ENCODE measurements at regions not wholly inside any gene's neighbourhood (a gene's known extent, or its start where the extent isn't known, plus 50 kb on each side); places are given as distances from the start of the nearest gene placed in this dataset.
"Not testable (repeated sequence)": the region's sequence is repeated elsewhere in the genome, so short reads cannot be mapped to it uniquely, and the experiment has no call there.

DNA sequence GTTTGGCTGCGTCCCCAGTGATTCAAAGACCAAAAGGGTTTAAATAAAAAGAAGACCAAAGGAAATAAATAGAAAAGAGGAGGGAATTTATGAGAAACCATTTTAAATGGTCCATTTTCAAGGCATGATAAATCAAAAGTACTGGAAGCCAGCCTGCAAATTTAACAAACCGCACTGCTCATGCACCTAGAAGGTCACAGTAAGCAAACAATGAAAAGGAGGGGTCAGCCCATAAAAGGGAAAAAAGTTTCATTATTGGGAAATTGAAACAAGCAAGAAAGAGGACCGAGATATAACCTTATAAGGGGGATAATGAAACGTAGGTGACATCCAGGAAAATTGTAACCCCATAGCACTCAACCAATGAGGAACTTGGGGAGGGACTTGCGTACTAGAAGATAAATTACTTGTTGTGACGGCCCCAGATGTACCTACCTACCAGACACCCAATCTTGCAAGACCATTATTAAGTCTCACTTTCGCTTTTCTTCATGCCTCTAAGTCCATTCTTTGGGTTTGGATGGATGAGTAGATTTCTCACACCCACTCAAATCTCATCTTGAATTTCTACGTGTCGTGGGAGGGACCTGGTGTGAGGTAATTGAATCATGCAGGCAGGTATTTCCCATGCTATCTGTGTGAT lies 172.0 kb downstream of the SPATA31A1 start:
- intact Hi-C loops (cut with micrococcal nuclease); H3K9me3 Mint-ChIP-seq; H3K4me3 ChIP-seq (replicated peaks in 1 of 3; ENCODE audit: low read depth in 2 of 3, low read length in 3 of 3); H3K27me3 ChIP-seq (ENCODE audit: control insufficient read depth in 2 of 2, insufficient read depth in 2 of 2, low read length in 2 of 2); H3K4me1 ChIP-seq (ENCODE audit: control insufficient read depth in 1 of 2, insufficient read depth in 2 of 2, low read length in 2 of 2); H3K27ac Mint-ChIP-seq; H3K36me3 Mint-ChIP-seq; H3K36me3 ChIP-seq (replicated peaks in 1 of 2; ENCODE audit: control insufficient read depth in 1 of 2, insufficient read depth in 2 of 2, low read length in 2 of 2); DNase-seq; H3K27ac ChIP-seq (ENCODE audit: low read depth in 1 of 2, low read length in 2 of 2); H3K9ac ChIP-seq (ENCODE audit: insufficient read depth, low read length, poor library complexity, severe bottlenecking); H3K4me2 ChIP-seq (replicated peaks; ENCODE audit: extremely low read depth, low read length, poor library complexity, severe bottlenecking); H4K20me1 ChIP-seq (ENCODE audit: insufficient read depth, low read length); H2AFZ ChIP-seq (ENCODE audit: insufficient read depth, low read depth, low read length, poor library complexity, severe bottlenecking); H3K4me1 Mint-ChIP-seq; H3K9me3 ChIP-seq (replicated peaks in 1 of 2; ENCODE audit: control insufficient read depth in 1 of 2, insufficient read depth in 1 of 2, low read length in 2 of 2); H3K4me3 Mint-ChIP-seq; H3K27me3 Mint-ChIP-seq (ENCODE audit: low read depth in 3 of 3); H3K79me2 ChIP-seq (ENCODE audit: insufficient read depth, low read length): not testable (repeated sequence)
- whole genome bisulfite sequencing (ENCODE audit: insufficient coverage) = no CpG with 5 or more reads among the region's 9 CpGs

DNA sequence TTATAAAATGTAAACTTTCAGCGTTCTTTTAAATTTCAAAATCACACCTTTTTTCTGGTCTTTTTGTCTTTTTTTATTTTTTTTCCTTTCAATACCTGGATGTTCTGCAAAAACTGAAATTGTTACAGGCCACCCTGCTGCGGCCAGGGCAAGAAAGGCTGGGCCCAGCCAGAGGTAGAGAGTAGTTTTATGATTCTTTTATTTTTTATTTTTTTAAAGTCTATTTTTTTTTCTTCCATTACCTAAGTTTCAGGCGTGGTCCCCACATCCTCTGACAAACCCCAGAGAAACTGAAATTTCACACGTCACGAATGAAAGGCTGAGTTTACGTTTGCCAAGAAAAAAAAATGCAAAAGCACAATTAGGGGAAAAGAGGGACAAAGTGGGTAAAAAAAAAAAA lies 177.1 kb downstream of the SPATA31A1 start:
- H3K27me3 Mint-ChIP-seq (ENCODE audit: low read depth in 3 of 3); H4K20me1 ChIP-seq (ENCODE audit: insufficient read depth, low read length); H3K9me3 ChIP-seq (replicated peaks in 1 of 2; ENCODE audit: control insufficient read depth in 1 of 2, insufficient read depth in 1 of 2, low read length in 2 of 2); DNase-seq; H2AFZ ChIP-seq (ENCODE audit: insufficient read depth, low read depth, low read length, poor library complexity, severe bottlenecking); H3K36me3 Mint-ChIP-seq; H3K27me3 ChIP-seq (ENCODE audit: control insufficient read depth in 2 of 2, insufficient read depth in 2 of 2, low read length in 2 of 2); H3K36me3 ChIP-seq (replicated peaks in 1 of 2; ENCODE audit: control insufficient read depth in 1 of 2, insufficient read depth in 2 of 2, low read length in 2 of 2); intact Hi-C loops (cut with micrococcal nuclease); H3K9ac ChIP-seq (ENCODE audit: insufficient read depth, low read length, poor library complexity, severe bottlenecking); H3K79me2 ChIP-seq (ENCODE audit: insufficient read depth, low read length); H3K4me2 ChIP-seq (replicated peaks; ENCODE audit: extremely low read depth, low read length, poor library complexity, severe bottlenecking); H3K27ac ChIP-seq (ENCODE audit: low read depth in 1 of 2, low read length in 2 of 2); H3K4me1 Mint-ChIP-seq; H3K4me3 ChIP-seq (replicated peaks in 1 of 3; ENCODE audit: low read depth in 2 of 3, low read length in 3 of 3); H3K4me1 ChIP-seq (ENCODE audit: control insufficient read depth in 1 of 2, insufficient read depth in 2 of 2, low read length in 2 of 2); H3K4me3 Mint-ChIP-seq; H3K27ac Mint-ChIP-seq; H3K9me3 Mint-ChIP-seq: not testable (repeated sequence)
- no CpG with 5 or more reads among the region's 6 CpGs for WGBS (ENCODE audit: insufficient coverage)

DNA sequence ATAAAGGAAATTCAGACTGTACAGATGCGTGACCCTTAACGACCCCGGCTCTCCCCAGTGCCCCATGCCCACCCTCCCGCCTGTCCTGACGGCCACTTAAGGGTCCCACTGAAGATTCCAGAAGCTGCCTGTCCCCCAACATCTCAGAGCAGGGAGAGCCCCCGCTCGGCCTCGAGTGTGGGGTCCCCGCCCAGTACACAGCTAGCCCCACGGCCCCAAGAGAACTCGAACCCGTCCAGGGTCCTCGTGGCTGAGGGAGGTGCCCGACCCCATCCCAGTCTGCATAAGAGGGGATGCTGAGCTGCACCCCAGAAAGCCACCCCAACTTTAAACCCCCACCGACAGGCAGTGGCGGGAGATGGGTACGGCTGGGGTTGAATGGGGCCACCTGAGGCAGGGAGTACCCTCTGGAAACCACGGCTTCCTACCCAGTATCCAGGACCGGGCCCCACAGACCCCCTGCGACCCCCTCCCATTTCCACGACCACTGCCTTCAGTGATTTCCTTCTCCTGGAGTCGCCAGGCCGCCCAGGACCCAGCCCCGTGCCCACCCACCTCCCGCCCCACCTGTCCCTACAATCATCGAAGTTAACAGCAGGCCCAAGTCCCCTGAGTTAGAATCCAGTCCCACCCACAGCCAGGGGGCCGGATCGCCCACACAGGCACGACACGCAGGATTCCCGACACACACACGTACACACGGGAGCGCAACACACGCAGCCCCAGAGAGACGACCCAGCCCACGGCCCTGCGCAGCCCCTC lies 177.7 kb downstream of the SPATA31A1 start:
- H3K36me3 ChIP-seq (replicated peaks in 1 of 2; ENCODE audit: control insufficient read depth in 1 of 2, insufficient read depth in 2 of 2, low read length in 2 of 2); H3K36me3 Mint-ChIP-seq; H3K27me3 Mint-ChIP-seq (ENCODE audit: low read depth in 3 of 3); H3K4me1 ChIP-seq (ENCODE audit: control insufficient read depth in 1 of 2, insufficient read depth in 2 of 2, low read length in 2 of 2); H3K27ac ChIP-seq (ENCODE audit: low read depth in 1 of 2, low read length in 2 of 2); H2AFZ ChIP-seq (ENCODE audit: insufficient read depth, low read depth, low read length, poor library complexity, severe bottlenecking); H4K20me1 ChIP-seq (ENCODE audit: insufficient read depth, low read length); intact Hi-C loops (cut with micrococcal nuclease); H3K27ac Mint-ChIP-seq; H3K9ac ChIP-seq (ENCODE audit: insufficient read depth, low read length, poor library complexity, severe bottlenecking); DNase-seq; H3K4me3 ChIP-seq (replicated peaks in 1 of 3; ENCODE audit: low read depth in 2 of 3, low read length in 3 of 3); H3K79me2 ChIP-seq (ENCODE audit: insufficient read depth, low read length); H3K4me1 Mint-ChIP-seq; H3K27me3 ChIP-seq (ENCODE audit: control insufficient read depth in 2 of 2, insufficient read depth in 2 of 2, low read length in 2 of 2); H3K9me3 Mint-ChIP-seq; H3K9me3 ChIP-seq (replicated peaks in 1 of 2; ENCODE audit: control insufficient read depth in 1 of 2, insufficient read depth in 1 of 2, low read length in 2 of 2); H3K4me2 ChIP-seq (replicated peaks; ENCODE audit: extremely low read depth, low read length, poor library complexity, severe bottlenecking): not testable (repeated sequence)
- peak overlapping the region in 1 of 2 donors; percentile 46 for H3K4me3 Mint-ChIP-seq
- WGBS (ENCODE audit: insufficient coverage) = 80% methylated on average over 1 of the region's 38 CpGs

DNA sequence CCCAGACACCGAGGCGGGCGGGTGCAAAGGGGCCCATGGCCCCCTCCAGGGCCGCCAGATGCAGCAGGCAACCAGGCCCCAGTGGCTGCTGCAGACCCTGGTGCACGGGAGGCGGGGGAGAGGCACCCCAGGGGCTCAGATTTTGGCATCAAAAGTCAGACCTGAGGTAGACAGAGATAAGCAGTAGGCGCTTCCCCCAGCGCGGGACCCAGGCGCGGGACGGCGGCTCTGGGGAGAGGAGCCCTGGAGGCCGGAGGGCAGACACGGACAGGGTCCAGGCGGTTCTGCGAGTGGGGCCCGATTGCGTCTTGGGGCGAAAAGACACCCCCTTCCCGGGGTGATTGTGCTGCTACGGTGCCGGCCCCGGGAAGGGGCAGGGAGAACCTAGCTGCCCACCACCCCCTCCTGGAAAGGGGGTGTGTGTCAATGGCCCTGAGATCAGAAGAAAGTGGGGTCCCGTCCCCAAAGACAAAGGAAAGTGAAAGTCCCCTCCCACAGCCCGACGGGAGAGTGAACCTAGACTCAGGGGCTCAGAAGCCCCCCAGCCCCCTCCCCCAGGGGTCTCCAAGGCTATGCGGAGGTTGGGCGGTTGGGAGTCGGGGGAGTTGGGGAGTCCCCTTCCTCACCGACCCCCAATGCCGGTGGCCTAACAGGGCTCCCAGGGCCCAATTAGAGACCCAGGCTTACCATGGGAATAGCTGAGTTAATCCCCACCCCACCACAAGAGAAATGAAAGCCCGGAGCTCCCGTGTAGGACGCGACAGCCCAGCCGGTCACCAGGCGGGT lies 178.5 kb downstream of the SPATA31A1 start:
- H3K9me3 Mint-ChIP-seq; H3K4me3 ChIP-seq (replicated peaks in 1 of 3; ENCODE audit: low read depth in 2 of 3, low read length in 3 of 3); H3K79me2 ChIP-seq (ENCODE audit: insufficient read depth, low read length); H3K4me2 ChIP-seq (replicated peaks; ENCODE audit: extremely low read depth, low read length, poor library complexity, severe bottlenecking); intact Hi-C loops (cut with micrococcal nuclease); H3K9ac ChIP-seq (ENCODE audit: insufficient read depth, low read length, poor library complexity, severe bottlenecking); H2AFZ ChIP-seq (ENCODE audit: insufficient read depth, low read depth, low read length, poor library complexity, severe bottlenecking); H3K4me1 Mint-ChIP-seq; DNase-seq; H3K9me3 ChIP-seq (replicated peaks in 1 of 2; ENCODE audit: control insufficient read depth in 1 of 2, insufficient read depth in 1 of 2, low read length in 2 of 2); H3K4me1 ChIP-seq (ENCODE audit: control insufficient read depth in 1 of 2, insufficient read depth in 2 of 2, low read length in 2 of 2); H3K36me3 ChIP-seq (replicated peaks in 1 of 2; ENCODE audit: control insufficient read depth in 1 of 2, insufficient read depth in 2 of 2, low read length in 2 of 2); H3K4me3 Mint-ChIP-seq; H3K27ac Mint-ChIP-seq; H3K27me3 ChIP-seq (ENCODE audit: control insufficient read depth in 2 of 2, insufficient read depth in 2 of 2, low read length in 2 of 2); H3K27me3 Mint-ChIP-seq (ENCODE audit: low read depth in 3 of 3); H3K36me3 Mint-ChIP-seq; H3K27ac ChIP-seq (ENCODE audit: low read depth in 1 of 2, low read length in 2 of 2); H4K20me1 ChIP-seq (ENCODE audit: insufficient read depth, low read length): not testable (repeated sequence)
- no CpG with 5 or more reads among the region's 38 CpGs for WGBS (ENCODE audit: insufficient coverage)

Data from CD14-positive monocyte (primary cell).